HepG2 (cell line): ENCODE measurements at regions not wholly inside any gene's neighbourhood (a gene's known extent, or its start where the extent isn't known, plus 50 kb on each side); places are given as distances from the start of the nearest gene placed in this dataset.

Experiments
- ATAC-seq: fragments of 200-7000 bp; cut with Tn5 transposase; 3 replicates; pipeline ENCODE4 v1.9.1; 2020; ENCODE audit warnings: mild to moderate bottlenecking, moderate library complexity
- BruUV-seq: library from RNA; stranded (reverse); fragments of 400-500 nt; replicated peaks from 2 replicates; lab custom pipeline; 2021; lab: Mats Ljungman, UMichigan
- CTCF ChIA-PET: fragments of 300-600 bp; formaldehyde crosslinking; extraction: SDS; loops from one replicate; lab custom pipeline; 2021; ENCODE audit warnings: low total read pairs, inconsistent platforms, low intra/inter-chr PET ratio; lab: Yijun Ruan, JAX
- POLR2A ChIA-PET: fragments of 350-600 bp; sonication (Branson Sonifier 250); formaldehyde crosslinking; loops from one replicate; lab custom pipeline; 2020; ENCODE audit warnings: antibody characterized with exemption, inconsistent platforms; lab: Yijun Ruan, JAX
- DNase-seq: peaks from one replicate; pipeline ENCODE4 v3.0.0-alpha.2; 2015; ENCODE audit warnings: low spot score
- FAIRE-seq: peaks from 3 replicates; lab custom pipeline; 2011; peaks lifted over from hg19 to GRCh38; lab: Jason Lieb, UNC
- H2AFZ ChIP-seq: one replicate; pipeline ENCODE4 v1.6.1; 2011; ENCODE audit warnings: low read length, inconsistent platforms
- H3K27ac ChIP-seq: fragments of 300-600 bp; 3 replicates; pipeline ENCODE4 v1.8.0; 2011; ENCODE audit warnings: mixed run types, mild to moderate bottlenecking, mixed read lengths, low read length, inconsistent platforms; ENCODE audit not compliant: insufficient read depth; ENCODE audit errors: extremely low read length
- H3K27me3 ChIP-seq, 2 experiments: fragments of 200-600 bp in 1 of 2; 2 replicates in 1 of 2; 3 replicates in 1 of 2; pipeline versions ENCODE4 v1.6.0 to v1.8.0; 2011; ENCODE audit warnings: low read length in 2 of 2, mild to moderate bottlenecking in 2 of 2, moderate library complexity in 2 of 2, inconsistent platforms in 1 of 2; ENCODE audit not compliant: insufficient read depth in 2 of 2, control insufficient read depth in 1 of 2
- H3K36me3 ChIP-seq, 2 experiments: fragments of 200-600 bp in 1 of 2; replicated peaks in 1 of 2; 2 replicates in 1 of 2; 3 replicates in 1 of 2; pipeline versions ENCODE4 v1.5.1 to v1.8.0; 2011; ENCODE audit warnings: low read length in 2 of 2, inconsistent platforms in 1 of 2; ENCODE audit not compliant: insufficient read depth in 2 of 2, control insufficient read depth in 1 of 2
- H3K4me1 ChIP-seq: 2 replicates; pipeline ENCODE4 v1.5.1; 2012; ENCODE audit warnings: low read length, inconsistent platforms; ENCODE audit not compliant: insufficient read depth
- H3K4me2 ChIP-seq: 2 replicates; pipeline ENCODE4 v1.6.0; 2011; ENCODE audit warnings: low read depth, low read length, inconsistent platforms
- H3K4me3 ChIP-seq, 3 experiments: fragments of 200-600 bp in 1 of 3; sonication (generic), shearing (Covaris generic) in 1 of 3; replicated peaks in 1 of 3; 2 replicates each; pipeline ENCODE4 v1.5.1; 2011 to 2016; ENCODE audit warnings: low read length in 3 of 3, inconsistent platforms in 2 of 3, low read depth in 2 of 3, mild to moderate bottlenecking in 2 of 3, control low read depth in 1 of 3, mixed read lengths in 1 of 3; ENCODE audit not compliant: insufficient read depth in 1 of 3
- H3K79me2 ChIP-seq: one replicate; pipeline ENCODE4 v1.6.1; 2011; ENCODE audit warnings: low read length, inconsistent platforms; ENCODE audit not compliant: insufficient read depth
- H3K9ac ChIP-seq: 2 replicates; pipeline ENCODE4 v1.6.0; 2011; ENCODE audit warnings: mild to moderate bottlenecking, low read depth, low read length, inconsistent platforms; ENCODE audit not compliant: insufficient read depth
- H3K9me3 ChIP-seq: 2 replicates; pipeline ENCODE4 v1.5.1; 2012; ENCODE audit warnings: mild to moderate bottlenecking, low read length
- H4K20me1 ChIP-seq: 2 replicates; pipeline ENCODE4 v1.6.0; 2011; ENCODE audit warnings: inconsistent platforms, mild to moderate bottlenecking, low read length, moderate library complexity; ENCODE audit not compliant: insufficient read depth
- ATAD3A ChIP-seq: sonication (generic); formaldehyde crosslinking; IDR thresholded peaks from 2 replicates; pipeline ENCODE4 v1.4.0; 2020; ENCODE audit warnings: missing genetic modification reagents
- BHLHE40 ChIP-seq: IDR thresholded peaks from 2 replicates; pipeline ENCODE4 v1.6.1; 2011; ENCODE audit warnings: low read length, improper control_type of control experiment
- FOXP1 ChIP-seq, 2 experiments: fragments of 450-650 bp in 1 of 2; IDR thresholded peaks; 2 replicates each; pipeline ENCODE4 v1.6.1; 2017 to 2018; ENCODE audit warnings: antibody characterized with exemption in 1 of 2
- FOXP4 ChIP-seq: sonication (generic); formaldehyde crosslinking; IDR thresholded peaks from 2 replicates; pipeline ENCODE4 v1.4.0; 2020; ENCODE audit warnings: missing genetic modification reagents
- KIAA2018 ChIP-seq: sonication (generic); formaldehyde crosslinking; IDR thresholded peaks from 2 replicates; pipeline ENCODE4 v1.5.0; 2020; ENCODE audit warnings: mild to moderate bottlenecking, missing genetic modification reagents, borderline replicate concordance
- NFE2L2 ChIP-seq: fragments of 150-350 bp; IDR thresholded peaks from 2 replicates; pipeline ENCODE4 v1.6.1; 2014; ENCODE audit warnings: low read length
- NFYB ChIP-seq: sonication (generic); formaldehyde crosslinking; IDR thresholded peaks from 2 replicates; pipeline ENCODE4 v1.4.0; 2020; ENCODE audit warnings: missing genetic modification reagents
- SAFB2 ChIP-seq: sonication (generic); formaldehyde crosslinking; IDR thresholded peaks from 2 replicates; pipeline ENCODE4 v1.5.1; 2020; ENCODE audit warnings: missing genetic modification reagents, low read depth, mild to moderate bottlenecking, borderline replicate concordance
- SALL1 ChIP-seq: sonication (generic); formaldehyde crosslinking; IDR thresholded peaks from 2 replicates; pipeline ENCODE4 v1.8.0; 2022; ENCODE audit warnings: mild to moderate bottlenecking, missing genetic modification reagents
- SIN3B ChIP-seq: fragments of 150-350 bp; IDR thresholded peaks from 2 replicates; pipeline ENCODE4 v1.6.1; 2014; ENCODE audit warnings: low read length
- XRCC5 ChIP-seq: fragments of 200-400 bp; formaldehyde crosslinking; optimal IDR thresholded peaks from 2 replicates; pipeline ENCODE3; 2017; ENCODE audit warnings: mild to moderate bottlenecking, low read length
- ZBTB1 ChIP-seq: sonication (generic); formaldehyde crosslinking; IDR thresholded peaks from 2 replicates; pipeline ENCODE4 v1.4.0; 2020; ENCODE audit warnings: missing genetic modification reagents, borderline replicate concordance
- ZNF317 ChIP-seq: sonication (generic); formaldehyde crosslinking; IDR thresholded peaks from 2 replicates; pipeline ENCODE4 v1.5.0; 2020; ENCODE audit warnings: mild to moderate bottlenecking, missing genetic modification reagents
- ZNF703 ChIP-seq: sonication (generic); formaldehyde crosslinking; IDR thresholded peaks from 2 replicates; pipeline ENCODE4 v1.5.1; 2020; ENCODE audit warnings: missing genetic modification reagents, mild to moderate bottlenecking, moderate library complexity, borderline replicate concordance
- in situ Hi-C: cut with HindIII; loops from 2 replicates; pipeline ENCODE4 v1.10.0; 2017; ENCODE audit warnings: low pct_unique_long_range_greater_than_20kb; ENCODE audit not compliant: extremely low pct_ligation_motif_present
- intact Hi-C: fragments of 100-400 bp; cut with micrococcal nuclease; formaldehyde crosslinking; loops from one replicate; pipeline ENCODE4 v1.10.0; 2022; ENCODE audit not compliant: unreplicated experiment
- TF ChIP-seq, protein P1 (sequence below): sonication (generic); formaldehyde crosslinking; conservative IDR thresholded peaks from 2 replicates; pipeline ENCODE4 v1.4.0; 2020; ENCODE audit warnings: missing genetic modification reagents

- Histone ChIP-seq H3K79me2 (no peaks in the 10 kb centered on the region), H2AFZ (no peak overlapping the region), H4K20me1 (no peaks in the 10 kb centered on the region), H3K4me1 (peaks cover 9% of the 10 kb centered on the region), H3K4me2 (no peak overlapping the region), H3K4me3 (no peak overlapping the region), H3K36me3 (no peaks in the 10 kb centered on the region), H3K27me3 (no peaks in the 10 kb centered on the region), H3K9me3 (no peaks in the 10 kb centered on the region), H3K9ac (no peak overlapping the region), H3K27ac (no peak overlapping the region)
- FAIRE-seq (no peak), ATAC-seq (no peak), DNase-seq (no peak)
- BruUV-seq: no TSS peak
- POLR2A ChIA-PET: no interaction called here
- intact Hi-C loops (no loop called here), in situ Hi-C loops (no loop called here)
- CTCF ChIA-PET: no interaction called here
- TF ChIP-seq SIN3B (no peak), NFE2L2 (no peak), FOXP4 (CRISPR knock-in tag) (no peak), FOXP1 (IDR thresholded peaks at IDR 0.05) (no peak), FOXP1 (CRISPR knock-in tag; IDR thresholded peaks at IDR 0.05) (no peak), ZNF703 (CRISPR knock-in tag) (no peak), ZBTB1 (CRISPR knock-in tag) (no peak), SALL1 (CRISPR knock-in tag) (no peak), XRCC5 (no peak), BHLHE40 (no peak), SAFB2 (CRISPR knock-in tag) (no peak), ATAD3A (CRISPR knock-in tag) (no peak), KIAA2018 (CRISPR knock-in tag) (no peak), NFYB (CRISPR knock-in tag) (no peak), ZNF317 (CRISPR knock-in tag) (no peak)
- TF ChIP-seq, protein P1, sequence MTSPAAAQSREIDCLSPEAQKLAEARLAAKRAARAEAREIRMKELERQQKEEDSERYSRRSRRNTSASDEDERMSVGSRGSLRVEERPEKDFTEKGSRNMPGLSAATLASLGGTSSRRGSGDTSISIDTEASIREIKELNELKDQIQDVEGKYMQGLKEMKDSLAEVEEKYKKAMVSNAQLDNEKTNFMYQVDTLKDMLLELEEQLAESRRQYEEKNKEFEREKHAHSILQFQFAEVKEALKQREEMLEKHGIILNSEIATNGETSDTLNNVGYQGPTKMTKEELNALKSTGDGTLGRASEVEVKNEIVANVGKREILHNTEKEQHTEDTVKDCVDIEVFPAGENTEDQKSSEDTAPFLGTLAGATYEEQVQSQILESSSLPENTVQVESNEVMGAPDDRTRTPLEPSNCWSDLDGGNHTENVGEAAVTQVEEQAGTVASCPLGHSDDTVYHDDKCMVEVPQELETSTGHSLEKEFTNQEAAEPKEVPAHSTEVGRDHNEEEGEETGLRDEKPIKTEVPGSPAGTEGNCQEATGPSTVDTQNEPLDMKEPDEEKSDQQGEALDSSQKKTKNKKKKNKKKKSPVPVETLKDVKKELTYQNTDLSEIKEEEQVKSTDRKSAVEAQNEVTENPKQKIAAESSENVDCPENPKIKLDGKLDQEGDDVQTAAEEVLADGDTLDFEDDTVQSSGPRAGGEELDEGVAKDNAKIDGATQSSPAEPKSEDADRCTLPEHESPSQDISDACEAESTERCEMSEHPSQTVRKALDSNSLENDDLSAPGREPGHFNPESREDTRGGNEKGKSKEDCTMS: no peak
Measured at GRCh38 chrX:42022158-42022557, 98.8 kb upstream of the CASK start.
